Astrocyte of the hippocampus (primary cell): ENCODE measurements at regions not wholly inside any gene's neighbourhood (a gene's known extent, or its start where the extent isn't known, plus 50 kb on each side); places are given as distances from the start of the nearest gene placed in this dataset.

ENCODE experiments used
- DNase-seq: peaks from one replicate; pipeline ENCODE4 v3.0.0; 2011; ENCODE audit warnings: low read depth, low spot score

GRCh38 chr6:114564302-114564933 is 221.6 kb upstream of the HS3ST5 start:
- no peak for DNase-seq

GRCh38 chr6:114559419-114559818 is 216.6 kb upstream of the HS3ST5 start:
- DNase-seq: no peak

GRCh38 chr6:114558153-114558552 is 215.3 kb upstream of the HS3ST5 start:
- no peak for DNase-seq

GRCh38 chr6:114556846-114557488 is 214.1 kb upstream of the HS3ST5 start:
- no peak for DNase-seq

- DNase-seq: no peak
These were observed 207.5 kb upstream of the HS3ST5 start for GRCh38 chr6:114550316-114550715.

GRCh38 chr6:114543696-114544095 is 200.9 kb upstream of the HS3ST5 start:
- DNase-seq: no peak

- no peak for DNase-seq
These were observed 199.0 kb upstream of the HS3ST5 start for GRCh38 chr6:114541794-114542193.

- no peak for DNase-seq
These were observed 195.2 kb upstream of the HS3ST5 start for GRCh38 chr6:114537977-114538376.

GRCh38 chr6:114534813-114535212 is 192.0 kb upstream of the HS3ST5 start:
- DNase-seq: no peak

GRCh38 chr6:114524081-114524480 is 181.3 kb upstream of the HS3ST5 start:
- no peak for DNase-seq

- no peak for DNase-seq
These were observed 180.7 kb upstream of the HS3ST5 start for GRCh38 chr6:114523508-114523907.

GRCh38 chr6:114521926-114522325 is 179.1 kb upstream of the HS3ST5 start:
- DNase-seq: no peak

GRCh38 chr6:114520976-114521375 is 178.2 kb upstream of the HS3ST5 start:
- peak; percentile 11 for DNase-seq

- DNase-seq: no peak
These were observed 171.3 kb upstream of the HS3ST5 start for GRCh38 chr6:114514170-114514569.

- DNase-seq: no peak
These were observed 128.6 kb upstream of the HS3ST5 start for GRCh38 chr6:114471450-114471849.

- DNase-seq: no peak
These were observed 125.1 kb upstream of the HS3ST5 start for GRCh38 chr6:114467931-114468330.

GRCh38 chr6:114465511-114465910 is 122.7 kb upstream of the HS3ST5 start:
- no peak for DNase-seq

GRCh38 chr6:114453737-114454276 is 111.0 kb upstream of the HS3ST5 start:
- no peak for DNase-seq

GRCh38 chr6:114452785-114453401 is 110.1 kb upstream of the HS3ST5 start:
- DNase-seq: no peak

GRCh38 chr6:114450631-114451030 is 107.8 kb upstream of the HS3ST5 start:
- no peak for DNase-seq

GRCh38 chr6:114449659-114450058 is 106.8 kb upstream of the HS3ST5 start:
- no peak for DNase-seq

GRCh38 chr6:114446342-114446741 is 103.5 kb upstream of the HS3ST5 start:
- no peak for DNase-seq

GRCh38 chr6:114445846-114446245 is 103.0 kb upstream of the HS3ST5 start:
- no peak for DNase-seq
